Ovary (tissue), 3 donors: ENCODE measurements at regions not wholly inside any gene's neighbourhood (a gene's known extent, or its start where the extent isn't known, plus 50 kb on each side); places are given as distances from the start of the nearest gene placed in this dataset.

Experiments used
- POLR2A ChIP-seq: fragments of 450-650 bp; IDR thresholded peaks from one replicate; pipeline ENCODE4 v1.6.1; 2017; ENCODE audit warnings: antibody characterized with exemption, mild to moderate bottlenecking, moderate library complexity
- TF ChIP-seq, protein P1 (sequence below), 3 donors: fragments of 450-650 bp in 2 of 3; fragments of 200-600 bp in 1 of 3; IDR thresholded peaks; one replicate each; pipeline versions ENCODE4 v1.5.1 to v1.8.0; 2016 to 2022; ENCODE audit warnings: antibody characterized with exemption in 3 of 3, mild to moderate bottlenecking in 1 of 3
- donor health status: DM: no; HTN: no; CAD: no.

DNA sequence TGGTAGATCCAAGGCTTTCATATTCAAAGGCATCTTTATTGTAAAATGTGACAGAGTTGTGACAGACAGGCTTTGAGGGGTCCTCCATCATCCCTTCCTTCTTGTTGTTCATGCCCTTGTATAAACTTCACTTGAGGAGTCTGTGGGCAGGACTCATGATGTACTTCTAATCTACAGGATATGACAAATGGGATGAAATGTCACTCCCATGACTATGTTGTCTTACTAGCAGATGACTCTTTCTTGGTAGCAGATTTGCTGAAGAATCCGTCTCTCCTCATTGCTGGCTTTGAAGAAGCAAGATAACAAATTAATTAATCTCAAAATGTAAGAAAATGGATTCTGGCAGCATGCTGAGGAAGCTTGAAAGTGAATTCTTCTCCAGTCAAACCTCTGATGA, 566.1 kb downstream of the TFAP2B start:
- TF ChIP-seq, protein P1, sequence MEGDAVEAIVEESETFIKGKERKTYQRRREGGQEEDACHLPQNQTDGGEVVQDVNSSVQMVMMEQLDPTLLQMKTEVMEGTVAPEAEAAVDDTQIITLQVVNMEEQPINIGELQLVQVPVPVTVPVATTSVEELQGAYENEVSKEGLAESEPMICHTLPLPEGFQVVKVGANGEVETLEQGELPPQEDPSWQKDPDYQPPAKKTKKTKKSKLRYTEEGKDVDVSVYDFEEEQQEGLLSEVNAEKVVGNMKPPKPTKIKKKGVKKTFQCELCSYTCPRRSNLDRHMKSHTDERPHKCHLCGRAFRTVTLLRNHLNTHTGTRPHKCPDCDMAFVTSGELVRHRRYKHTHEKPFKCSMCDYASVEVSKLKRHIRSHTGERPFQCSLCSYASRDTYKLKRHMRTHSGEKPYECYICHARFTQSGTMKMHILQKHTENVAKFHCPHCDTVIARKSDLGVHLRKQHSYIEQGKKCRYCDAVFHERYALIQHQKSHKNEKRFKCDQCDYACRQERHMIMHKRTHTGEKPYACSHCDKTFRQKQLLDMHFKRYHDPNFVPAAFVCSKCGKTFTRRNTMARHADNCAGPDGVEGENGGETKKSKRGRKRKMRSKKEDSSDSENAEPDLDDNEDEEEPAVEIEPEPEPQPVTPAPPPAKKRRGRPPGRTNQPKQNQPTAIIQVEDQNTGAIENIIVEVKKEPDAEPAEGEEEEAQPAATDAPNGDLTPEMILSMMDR (IDR thresholded peaks at IDR 0.05) = no peak
- TF ChIP-seq POLR2A = no peak
